Daoy (cell line): ENCODE measurements at regions not wholly inside any gene's neighbourhood (a gene's known extent, or its start where the extent isn't known, plus 50 kb on each side); places are given as distances from the start of the nearest gene placed in this dataset.

Source experiments
- DNase-seq: peaks from one replicate; pipeline ENCODE4 v3.0.0-alpha.2; 2015; ENCODE audit warnings: low read depth

DNA sequence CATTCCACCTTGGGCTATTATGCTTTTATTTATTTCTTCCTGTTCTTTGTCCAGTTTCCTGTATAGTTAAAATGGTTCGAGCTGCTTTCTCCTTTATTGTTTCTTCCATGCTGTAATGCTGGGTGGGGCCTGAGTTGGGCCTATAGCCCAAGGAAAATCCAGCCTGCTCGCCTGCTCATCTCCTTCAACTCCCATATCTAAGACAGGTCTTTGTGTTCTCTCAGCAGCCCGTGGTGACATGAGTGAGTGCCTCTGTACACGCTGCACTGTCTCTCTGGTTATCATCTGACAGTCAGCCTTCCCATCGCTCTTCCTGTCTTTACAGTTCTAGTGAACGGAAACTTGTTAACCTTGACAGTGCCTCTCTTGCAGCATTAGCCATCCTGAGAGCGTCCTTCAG is 221.9 kb upstream of the SLC10A2 start:
- peak; percentile 36 for DNase-seq

DNA sequence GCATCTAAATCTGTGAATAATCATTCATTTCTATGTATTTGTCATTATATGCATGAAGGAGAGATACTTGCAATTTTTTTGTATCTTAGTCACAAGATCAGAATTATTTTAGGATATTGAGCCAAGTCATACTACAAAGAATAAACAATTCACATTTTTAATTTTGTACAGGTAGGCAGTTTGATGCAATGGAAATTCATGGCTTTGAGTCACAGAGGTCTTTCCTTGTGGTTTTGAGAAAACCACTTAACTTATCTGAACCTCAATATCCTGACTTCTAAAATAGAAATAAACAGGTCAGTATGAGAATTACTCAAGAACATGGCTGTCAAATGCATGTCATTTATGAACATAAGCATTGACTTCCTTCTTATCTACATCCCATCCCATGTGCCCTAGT is 221.4 kb upstream of the SLC10A2 start:
- peak; percentile 27 for DNase-seq

DNA sequence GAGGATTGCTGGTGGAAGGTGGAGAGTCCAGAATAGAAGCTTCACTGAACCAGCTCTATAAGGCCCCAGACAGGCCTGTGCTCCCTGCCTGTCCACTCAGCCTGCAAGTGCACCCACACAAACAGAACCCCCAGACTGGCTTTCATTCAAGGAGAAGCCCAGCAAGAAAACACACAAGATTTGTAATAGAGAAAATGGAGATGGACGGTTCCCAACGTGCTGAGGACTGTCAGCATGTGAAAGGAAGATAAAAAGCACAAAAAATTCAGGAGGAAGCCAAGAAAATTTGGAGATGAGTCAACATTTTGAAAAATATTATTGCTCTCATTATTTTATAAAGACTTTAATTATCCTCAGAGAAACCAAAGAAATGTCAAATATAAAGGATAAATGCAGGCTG is 218.2 kb upstream of the SLC10A2 start:
- DNase-seq: no peak

GRCh38 chr13:103283451-103283820 is 217.2 kb upstream of the SLC10A2 start:
- no peak for DNase-seq

DNA sequence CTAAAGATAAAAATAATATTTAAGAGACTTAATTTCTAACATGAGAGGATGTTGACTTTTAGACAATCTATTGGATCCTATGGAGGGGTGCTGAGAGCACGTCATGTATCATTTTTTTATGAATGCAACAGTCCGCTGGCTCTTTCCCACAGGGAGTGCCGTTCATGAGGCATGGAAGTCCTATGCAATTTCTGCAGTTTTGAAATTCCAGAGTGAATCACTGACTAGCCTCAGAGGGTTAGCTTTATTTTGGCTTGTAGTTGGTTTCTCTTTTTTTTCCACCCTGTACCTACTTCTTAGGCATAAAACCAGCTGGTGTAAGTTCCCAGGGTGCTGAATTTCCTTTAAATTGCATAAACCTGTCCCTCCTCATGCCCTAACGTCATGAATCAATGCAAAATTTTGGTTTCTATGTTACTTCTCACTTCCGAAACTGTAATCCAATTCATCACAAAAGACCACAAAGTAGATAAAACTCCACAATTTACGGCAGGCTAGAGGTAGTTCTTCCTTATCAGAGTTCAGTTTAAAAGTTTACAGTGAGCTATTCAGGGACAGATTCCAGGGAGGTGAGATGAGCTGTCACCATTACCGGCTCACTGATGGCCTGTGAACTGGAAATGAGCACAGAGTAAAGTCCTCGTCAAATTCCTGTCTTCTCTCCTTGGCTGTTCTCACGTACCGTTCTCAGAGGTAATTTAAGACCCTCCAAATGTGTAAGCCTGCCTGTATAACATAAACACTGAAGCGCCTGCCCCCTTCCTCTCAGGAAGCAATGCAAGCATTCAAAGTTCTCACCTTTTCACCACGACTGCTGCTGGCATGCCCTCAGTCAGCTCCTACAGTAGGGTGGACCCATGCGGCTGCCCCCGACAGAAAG is 216.6 kb upstream of the SLC10A2 start:
- DNase-seq: peak; percentile 88

DNA sequence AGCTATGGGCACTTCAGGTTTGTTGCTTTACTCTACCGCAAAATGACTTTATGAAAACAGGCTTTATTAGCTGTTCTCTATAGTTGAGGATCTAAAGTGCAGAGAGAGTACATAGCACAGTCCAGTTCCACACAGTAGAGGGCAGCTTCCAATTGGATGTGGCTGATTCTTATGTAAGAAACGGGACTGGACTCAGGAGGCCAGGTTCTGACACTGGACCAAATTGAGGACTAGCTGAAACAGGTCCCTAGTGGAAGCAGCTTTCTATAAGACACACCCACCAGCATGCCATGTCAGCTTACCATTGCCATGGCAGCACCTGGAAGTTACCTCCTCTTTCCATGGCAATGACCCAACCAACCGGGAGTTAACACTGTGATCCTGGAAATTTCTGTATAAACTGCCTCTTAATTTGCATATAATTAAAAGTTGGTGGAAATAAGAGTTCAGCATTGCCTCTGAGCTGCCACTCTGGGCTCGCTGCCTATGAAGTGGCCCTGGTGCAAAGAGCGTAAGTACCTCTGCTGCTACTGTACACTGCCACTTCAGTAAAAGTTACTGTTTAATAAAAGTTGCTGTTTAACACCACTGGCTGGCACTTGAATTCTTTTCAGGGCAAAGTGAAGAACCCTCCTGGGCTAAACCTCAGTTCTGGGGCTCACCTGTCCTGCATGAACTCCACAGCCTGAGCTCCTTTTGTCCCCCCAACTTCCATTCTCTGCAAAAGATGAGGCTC is 211.9 kb upstream of the SLC10A2 start:
- no peak for DNase-seq

DNA sequence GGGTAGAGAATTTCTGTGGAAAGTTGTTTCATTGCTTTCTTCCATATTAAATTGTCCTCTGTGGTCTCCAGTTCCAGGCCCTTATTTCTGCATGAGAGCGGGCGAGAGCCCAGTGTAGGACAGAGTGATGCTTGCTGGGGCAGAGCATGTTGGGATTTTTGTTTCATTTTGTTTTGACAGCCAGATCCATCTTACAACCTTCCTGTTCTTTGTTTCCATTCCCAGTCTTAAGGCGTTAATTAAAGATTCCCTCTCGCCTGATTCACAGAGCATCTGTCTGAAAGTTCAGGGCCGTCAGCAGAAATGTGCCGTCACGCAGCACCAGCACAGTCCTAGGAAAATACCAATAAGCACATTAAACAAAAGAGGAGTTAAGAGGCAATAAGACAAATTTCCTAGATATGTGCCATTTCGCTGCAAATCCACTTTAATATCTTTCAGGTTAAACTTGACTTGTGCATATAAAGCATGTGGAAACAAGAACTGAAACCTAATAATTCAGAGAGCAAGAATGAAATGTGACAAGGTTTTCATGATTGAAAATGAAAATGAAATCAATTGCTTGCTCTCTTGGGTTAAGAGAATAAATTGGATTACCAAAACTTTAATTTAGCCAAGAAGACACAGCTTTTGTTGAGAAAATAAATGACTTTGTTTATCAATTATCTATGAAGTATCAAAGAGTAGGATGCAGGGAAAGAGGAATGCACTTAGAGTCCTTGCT is 210.7 kb upstream of the SLC10A2 start:
- DNase-seq: no peak

GRCh38 chr13:103275722-103276121 is 209.5 kb upstream of the SLC10A2 start:
- DNase-seq: no peak

DNA sequence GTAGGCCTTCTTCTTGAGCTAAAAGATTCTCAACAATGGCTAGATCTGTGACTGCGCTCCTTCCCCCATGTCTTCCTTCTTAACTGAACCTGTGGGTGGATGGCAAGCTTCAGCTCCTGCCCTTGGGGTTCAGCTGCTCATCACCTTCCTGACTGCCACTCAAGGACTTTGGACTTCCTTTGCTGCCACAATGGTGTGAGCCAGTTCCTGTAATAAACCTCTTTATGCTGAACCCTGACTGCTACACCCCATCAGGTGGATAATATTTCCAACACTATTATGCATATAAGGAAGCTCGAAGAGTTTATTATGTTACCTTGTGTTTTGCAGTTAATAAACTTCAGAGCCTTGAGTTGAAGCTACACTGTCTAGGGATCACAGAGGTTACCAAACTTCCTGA is 208.9 kb upstream of the SLC10A2 start:
- DNase-seq: no peak

DNA sequence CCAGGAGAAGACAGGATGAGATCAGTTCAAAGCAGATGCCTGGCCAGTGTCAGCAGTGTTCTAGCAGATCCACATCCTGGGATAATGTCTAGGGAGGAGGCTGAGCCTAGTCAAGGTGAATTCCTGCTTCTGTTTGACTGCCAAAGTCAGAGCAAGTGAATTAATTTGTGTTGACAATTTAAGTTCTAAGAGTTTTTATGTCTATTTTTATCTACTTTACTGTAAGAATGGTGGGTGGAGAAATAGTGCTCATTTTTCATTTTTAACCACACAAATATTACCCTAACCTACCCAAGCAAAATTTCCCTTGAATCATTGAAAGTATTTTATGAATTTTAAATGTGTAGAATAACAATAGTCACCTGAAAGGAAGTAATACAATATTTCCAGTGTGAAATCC is 207.6 kb upstream of the SLC10A2 start:
- no peak for DNase-seq

DNA sequence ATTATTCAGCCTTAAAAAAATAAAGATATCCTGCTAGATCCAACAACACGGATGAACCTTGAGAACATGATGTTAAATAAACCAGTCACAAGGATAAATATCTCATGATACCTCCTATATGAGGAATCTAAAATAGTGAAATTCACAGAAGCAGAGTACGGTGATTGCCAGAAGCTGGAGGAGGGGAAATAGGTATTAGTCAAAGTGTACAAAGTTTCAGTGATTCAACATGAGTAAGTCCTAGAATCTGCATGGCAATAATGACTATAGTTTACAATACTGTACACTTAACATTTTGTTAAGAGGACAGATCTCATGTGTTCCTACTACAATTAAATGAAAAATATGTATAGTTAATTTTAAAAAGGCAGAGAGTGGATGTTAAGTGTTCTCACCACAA is 206.6 kb upstream of the SLC10A2 start:
- DNase-seq: peak; percentile 20

DNA sequence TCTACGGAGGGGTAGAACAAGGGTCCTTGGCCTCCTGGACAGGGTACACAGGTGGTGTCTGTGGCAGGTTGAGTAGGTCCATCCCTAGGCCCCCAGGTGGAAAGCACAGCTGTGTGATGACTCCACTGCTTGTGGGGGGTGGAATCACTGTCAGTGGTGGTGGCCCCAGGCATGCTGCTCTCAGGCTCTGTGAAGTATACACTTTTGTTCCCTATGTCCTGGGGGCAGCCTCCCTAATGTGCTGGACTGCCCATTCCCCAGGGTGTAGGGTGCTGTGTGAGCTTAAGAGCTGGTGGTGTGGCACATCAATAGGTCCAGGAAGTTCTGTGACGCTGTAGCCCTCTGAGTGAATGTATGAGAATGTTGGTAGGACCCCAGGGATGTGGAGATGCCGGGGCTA is 197.2 kb upstream of the SLC10A2 start:
- no peak for DNase-seq

- DNase-seq: no peak
Measured at GRCh38 chr13:103255587-103256301, 189.5 kb upstream of the SLC10A2 start.

- no peak for DNase-seq
Measured at GRCh38 chr13:103250071-103250470, 183.9 kb upstream of the SLC10A2 start.

DNA sequence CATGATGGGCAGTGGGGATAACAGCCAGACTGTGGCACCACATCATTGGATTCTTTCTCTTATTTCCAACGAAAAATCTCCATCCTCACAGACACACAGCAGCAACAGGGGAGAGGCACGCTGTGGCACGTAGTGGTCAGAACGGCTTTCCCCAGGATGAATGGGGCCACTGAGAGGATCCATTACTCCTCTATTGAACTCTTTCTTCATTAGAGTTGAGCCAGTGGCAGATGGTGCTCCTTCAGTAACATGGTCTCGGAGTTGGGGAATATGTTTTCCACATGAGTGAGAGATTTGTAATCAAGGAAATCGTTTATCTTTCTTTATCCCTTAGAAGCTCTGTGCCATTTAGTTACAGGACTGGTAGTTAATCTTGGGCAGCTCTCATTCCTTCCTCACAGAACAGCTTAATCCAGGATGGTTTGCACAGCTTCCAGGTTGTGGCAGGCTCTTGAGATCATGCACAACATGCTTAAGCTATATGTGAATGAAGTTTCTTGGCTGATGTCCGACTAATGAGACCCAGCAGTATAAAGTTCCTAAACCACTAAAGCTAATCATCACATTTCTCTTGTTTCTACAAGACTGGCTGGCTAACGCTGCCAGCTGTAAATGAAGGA is 180.5 kb upstream of the SLC10A2 start:
- DNase-seq: no peak

DNA sequence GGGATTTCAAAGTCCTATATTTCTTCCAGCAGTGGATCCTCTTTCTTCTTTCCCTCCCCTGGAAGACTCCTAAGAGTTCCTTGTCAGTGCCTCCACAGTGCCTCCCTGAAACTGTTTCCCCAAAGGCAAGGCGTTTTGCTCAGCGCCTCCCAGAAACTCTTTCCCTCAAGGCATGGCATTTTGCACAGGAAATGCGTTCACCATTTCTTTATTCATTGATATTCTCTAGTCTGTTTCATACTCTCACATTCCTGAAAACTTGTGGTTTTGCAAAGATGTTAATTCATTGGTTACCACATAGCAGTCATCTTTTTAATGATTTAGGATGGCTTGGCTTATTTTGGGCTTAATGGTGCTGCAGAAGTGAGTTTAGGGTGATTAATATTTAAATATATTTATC is 177.3 kb upstream of the SLC10A2 start:
- DNase-seq: no peak

DNA sequence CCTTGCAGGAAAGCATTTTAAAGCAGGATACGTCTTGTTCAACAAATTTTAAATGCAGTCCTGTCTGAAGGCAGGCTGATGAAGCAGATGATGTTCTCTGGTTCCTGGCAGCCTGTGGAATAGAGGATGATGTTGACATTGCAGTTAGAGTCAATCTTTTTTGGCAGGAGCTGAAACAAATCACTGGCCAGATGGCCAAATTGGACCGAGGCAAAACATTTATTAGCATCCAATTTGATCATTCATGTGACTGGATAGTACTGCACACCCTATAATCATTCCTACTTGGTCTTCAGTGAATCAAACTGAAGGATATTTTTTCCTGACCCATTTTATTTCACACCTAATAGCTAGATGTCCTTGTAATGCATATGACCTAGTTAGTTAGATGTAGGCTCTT is 172.2 kb upstream of the SLC10A2 start:
- DNase-seq: no peak

GRCh38 chr13:103236213-103236612 is 170.0 kb upstream of the SLC10A2 start:
- peak; percentile 27 for DNase-seq

GRCh38 chr13:103229674-103230073 is 163.5 kb upstream of the SLC10A2 start:
- no peak for DNase-seq

GRCh38 chr13:103224804-103225203 is 158.6 kb upstream of the SLC10A2 start:
- DNase-seq: no peak

DNA sequence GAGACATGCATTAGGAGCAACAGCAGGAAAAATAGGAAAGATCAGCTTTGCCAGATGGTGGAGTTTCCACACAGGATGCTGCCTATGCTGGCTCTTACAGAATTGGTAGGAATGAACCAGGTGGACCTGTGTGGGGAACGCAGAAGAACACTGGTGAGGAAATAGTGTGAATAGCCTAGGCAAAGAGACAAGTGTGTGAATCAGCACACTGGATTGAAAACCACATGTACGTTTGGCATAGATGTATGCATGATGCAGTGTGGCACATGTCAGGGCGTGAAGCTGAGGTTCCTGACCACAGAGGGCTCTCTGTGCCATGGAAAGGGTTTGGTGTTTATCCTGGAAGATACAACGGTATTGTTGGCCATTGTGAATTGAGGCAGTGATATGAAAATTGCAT is 156.5 kb upstream of the SLC10A2 start:
- peak; percentile 5 for DNase-seq

DNA sequence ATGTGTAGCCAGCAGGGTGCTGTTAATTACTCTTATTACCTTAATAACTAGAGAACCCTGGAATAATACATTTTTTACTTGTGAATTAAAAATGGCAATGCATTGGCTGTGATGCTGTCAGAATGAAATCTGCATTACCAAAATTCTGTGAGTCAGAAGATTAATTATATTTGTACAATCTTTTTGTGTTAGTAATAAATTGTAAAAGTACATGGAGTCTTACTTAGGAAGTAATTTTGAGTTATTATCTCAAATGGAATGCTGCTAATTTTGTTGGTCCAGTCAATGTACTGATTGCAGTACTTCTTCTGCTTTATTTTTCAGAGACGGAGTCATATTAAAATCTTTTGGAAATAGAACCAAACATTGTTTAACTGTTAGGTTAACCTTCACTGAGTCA is 152.0 kb upstream of the SLC10A2 start:
- no peak for DNase-seq
